ENCODE measurements at regions not wholly inside any gene's neighbourhood (a gene's known extent, or its start where the extent isn't known, plus 50 kb on each side); places are given as distances from the start of the nearest gene placed in this dataset.

DNA sequence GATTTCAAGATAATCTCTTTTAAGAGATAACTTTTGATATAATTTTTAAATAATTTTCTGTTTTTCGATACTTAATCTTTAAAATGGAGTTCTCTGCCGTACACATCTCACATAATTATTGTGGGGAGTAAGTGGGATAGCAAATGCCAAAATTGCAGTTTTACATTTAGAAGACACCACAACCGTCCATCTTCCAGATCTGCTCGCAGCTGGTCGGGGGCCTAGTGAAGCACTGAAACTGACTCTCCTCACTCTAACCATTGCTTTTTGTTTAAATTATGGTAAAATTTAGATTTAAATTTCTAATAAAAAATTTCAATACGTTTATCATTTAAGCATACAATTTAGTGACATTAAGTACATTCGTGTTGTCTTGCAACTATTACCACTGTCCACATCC, 94.2 kb downstream of the PRR15 start:
- TF ChIP-seq, protein P1, sequence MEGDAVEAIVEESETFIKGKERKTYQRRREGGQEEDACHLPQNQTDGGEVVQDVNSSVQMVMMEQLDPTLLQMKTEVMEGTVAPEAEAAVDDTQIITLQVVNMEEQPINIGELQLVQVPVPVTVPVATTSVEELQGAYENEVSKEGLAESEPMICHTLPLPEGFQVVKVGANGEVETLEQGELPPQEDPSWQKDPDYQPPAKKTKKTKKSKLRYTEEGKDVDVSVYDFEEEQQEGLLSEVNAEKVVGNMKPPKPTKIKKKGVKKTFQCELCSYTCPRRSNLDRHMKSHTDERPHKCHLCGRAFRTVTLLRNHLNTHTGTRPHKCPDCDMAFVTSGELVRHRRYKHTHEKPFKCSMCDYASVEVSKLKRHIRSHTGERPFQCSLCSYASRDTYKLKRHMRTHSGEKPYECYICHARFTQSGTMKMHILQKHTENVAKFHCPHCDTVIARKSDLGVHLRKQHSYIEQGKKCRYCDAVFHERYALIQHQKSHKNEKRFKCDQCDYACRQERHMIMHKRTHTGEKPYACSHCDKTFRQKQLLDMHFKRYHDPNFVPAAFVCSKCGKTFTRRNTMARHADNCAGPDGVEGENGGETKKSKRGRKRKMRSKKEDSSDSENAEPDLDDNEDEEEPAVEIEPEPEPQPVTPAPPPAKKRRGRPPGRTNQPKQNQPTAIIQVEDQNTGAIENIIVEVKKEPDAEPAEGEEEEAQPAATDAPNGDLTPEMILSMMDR (IDR thresholded peaks at IDR 0.05; ENCODE audit: control extremely low read depth in 1 of 3, insufficient read depth in 1 of 3, low read depth in 1 of 3, low read length in 3 of 3): no peak
- TF ChIP-seq SUZ12 (IDR thresholded peaks at IDR 0.05; ENCODE audit: low read length): no peak
- TF ChIP-seq SAP30 (IDR thresholded peaks at IDR 0.05; ENCODE audit: insufficient read depth, insufficient replicate concordance, low read length): no peak
- TF ChIP-seq TEAD4 (IDR thresholded peaks at IDR 0.05; ENCODE audit: low read depth, low read length): no peak
- no peak for TF ChIP-seq YY1 (IDR thresholded peaks at IDR 0.05; ENCODE audit: low read depth, low read length)
- no peak for TF ChIP-seq CHD2 (IDR thresholded peaks at IDR 0.05; ENCODE audit: low read length)
- TF ChIP-seq TBP (IDR thresholded peaks at IDR 0.05; ENCODE audit: low read depth, low read length): no peak
- no peak for TF ChIP-seq SP4 (IDR thresholded peaks at IDR 0.05; ENCODE audit: low read length)
